H9 (cell line): ENCODE measurements at regions not wholly inside any gene's neighbourhood (a gene's known extent, or its start where the extent isn't known, plus 50 kb on each side); places are given as distances from the start of the nearest gene placed in this dataset.

Source experiments
- DNase-seq: peaks from one replicate; pipeline ENCODE4 v3.0.0-alpha.2; 2017
- H2AFZ ChIP-seq: one replicate; pipeline ENCODE4 v1.6.1; 2013; ENCODE audit warnings: mild to moderate bottlenecking, low read length, control low read depth, moderate library complexity
- H2AK5ac ChIP-seq: 2 replicates; pipeline ENCODE4 v1.6.1; 2013; ENCODE audit warnings: low read length, control low read depth, mixed read lengths; ENCODE audit not compliant: insufficient read length
- H2BK120ac ChIP-seq: one replicate; pipeline ENCODE4 v1.6.1; 2013; ENCODE audit warnings: low read depth, mild to moderate bottlenecking, low read length, control low read depth, inconsistent platforms; ENCODE audit not compliant: poor library complexity, severe bottlenecking
- H2BK12ac ChIP-seq: 2 replicates; pipeline ENCODE4 v1.6.1; 2013; ENCODE audit warnings: low read length, control low read depth, mixed read lengths, low read depth; ENCODE audit not compliant: insufficient read length
- H2BK15ac ChIP-seq: 2 replicates; pipeline ENCODE4 v1.6.1; 2013; ENCODE audit warnings: low read depth, low read length, control low read depth
- H2BK20ac ChIP-seq: one replicate; pipeline ENCODE4 v1.6.1; 2013; ENCODE audit warnings: low read depth, mild to moderate bottlenecking, low read length, control low read depth, inconsistent platforms; ENCODE audit not compliant: poor library complexity, severe bottlenecking
- H2BK5ac ChIP-seq: 2 replicates; pipeline ENCODE4 v1.6.1; 2013; ENCODE audit warnings: low read length, control low read depth, mixed read lengths; ENCODE audit not compliant: insufficient read length
- H3K14ac ChIP-seq: 2 replicates; pipeline ENCODE4 v1.6.1; 2013; ENCODE audit warnings: low read length, control low read depth; ENCODE audit not compliant: insufficient read depth
- H3K18ac ChIP-seq: 2 replicates; pipeline ENCODE4 v1.6.1; 2013; ENCODE audit warnings: low read depth, mild to moderate bottlenecking, mixed read lengths, low read length, control low read depth; ENCODE audit not compliant: insufficient read length
- H3K23ac ChIP-seq: 2 replicates; pipeline ENCODE4 v1.6.1; 2013; ENCODE audit warnings: low read length, control low read depth, mixed read lengths, low read depth; ENCODE audit not compliant: insufficient read length
- H3K23me2 ChIP-seq: 2 replicates; pipeline ENCODE4 v1.6.1; 2013; ENCODE audit warnings: low read depth, mild to moderate bottlenecking, mixed read lengths, low read length, control low read depth; ENCODE audit not compliant: insufficient read length, poor library complexity, severe bottlenecking
- H3K27ac ChIP-seq: 2 replicates; pipeline ENCODE4 v1.5.1; 2013; ENCODE audit warnings: low read length, control low read depth, mixed read lengths, low read depth; ENCODE audit not compliant: insufficient read length
- H3K27me3 ChIP-seq: 2 replicates; pipeline ENCODE4 v1.6.1; 2013; ENCODE audit warnings: low read length, control low read depth, inconsistent platforms; ENCODE audit not compliant: insufficient read depth
- H3K4ac ChIP-seq: 2 replicates; pipeline ENCODE4 v1.6.1; 2013; ENCODE audit warnings: low read depth, mild to moderate bottlenecking, control low read depth, inconsistent platforms, low read length, moderate library complexity
- H3K4me1 ChIP-seq: 2 replicates; pipeline ENCODE4 v1.6.1; 2013; ENCODE audit warnings: low read length, control low read depth, inconsistent platforms; ENCODE audit not compliant: insufficient read depth
- H3K4me2 ChIP-seq: 2 replicates; pipeline ENCODE4 v1.6.1; 2013; ENCODE audit warnings: low read length, control low read depth, mixed read lengths; ENCODE audit not compliant: insufficient read length, insufficient read depth
- H3K56ac ChIP-seq: 2 replicates; pipeline ENCODE4 v1.6.1; 2013; ENCODE audit warnings: low read depth, mild to moderate bottlenecking, mixed read lengths, low read length, control low read depth; ENCODE audit not compliant: insufficient read length
- H3K79me1 ChIP-seq: 2 replicates; pipeline ENCODE4 v1.6.1; 2013; ENCODE audit warnings: low read depth, mild to moderate bottlenecking, moderate library complexity, low read length, control low read depth, inconsistent platforms; ENCODE audit not compliant: insufficient read depth, poor library complexity, severe bottlenecking
- H3K79me2 ChIP-seq: 2 replicates; pipeline ENCODE4 v1.6.1; 2013; ENCODE audit warnings: low read length, control low read depth, inconsistent platforms; ENCODE audit not compliant: insufficient read depth
- H3K9ac ChIP-seq: 2 replicates; pipeline ENCODE4 v1.6.1; 2013; ENCODE audit warnings: low read length, control low read depth, mixed read lengths; ENCODE audit not compliant: insufficient read length; ENCODE audit errors: extremely low read depth
- H3K9me3 ChIP-seq: one replicate; pipeline ENCODE4 v1.6.1; 2013; ENCODE audit warnings: low read depth, low read length, inconsistent platforms; ENCODE audit not compliant: control insufficient read depth
- H3T11ph ChIP-seq: one replicate; pipeline ENCODE4 v1.6.1; 2013; ENCODE audit warnings: mild to moderate bottlenecking, low read length, control low read depth, inconsistent platforms
- H4K20me1 ChIP-seq: one replicate; pipeline ENCODE4 v1.6.1; 2013; ENCODE audit not compliant: control insufficient read depth, insufficient read length, insufficient read depth
- H4K5ac ChIP-seq: 2 replicates; pipeline ENCODE4 v1.6.1; 2013; ENCODE audit warnings: low read depth, mild to moderate bottlenecking, mixed read lengths, low read length, control low read depth; ENCODE audit not compliant: insufficient read length
- H4K8ac ChIP-seq: replicated peaks from 2 replicates; pipeline ENCODE4 v1.6.1; 2013; ENCODE audit warnings: low read length, control low read depth, mixed read lengths, low read depth; ENCODE audit not compliant: insufficient read length
- H4K91ac ChIP-seq: 2 replicates; pipeline ENCODE4 v1.6.1; 2013; ENCODE audit warnings: low read depth, mild to moderate bottlenecking, moderate library complexity, mixed read lengths, low read length, control low read depth; ENCODE audit not compliant: insufficient read length
- H3K27ac Mint-ChIP-seq, 3 experiments: 2 replicates in 2 of 3; 3 replicates in 1 of 3; pipeline ENCODE4 v1.8.0; 2020 to 2021; ENCODE audit warnings: mixed read lengths in 3 of 3, mild to moderate bottlenecking in 1 of 3, moderate library complexity in 1 of 3
- H3K27me3 Mint-ChIP-seq: 2 replicates; pipeline ENCODE4 v1.8.0; 2021; ENCODE audit warnings: low read depth, mild to moderate bottlenecking, moderate library complexity, mixed read lengths
- H3K36me3 Mint-ChIP-seq, 3 experiments: 2 replicates in 2 of 3; 3 replicates in 1 of 3; pipeline ENCODE4 v1.8.0; 2020 to 2021; ENCODE audit warnings: low read depth in 3 of 3, mixed read lengths in 3 of 3; ENCODE audit not compliant: insufficient read depth in 1 of 3
- H3K4me1 Mint-ChIP-seq, 2 experiments: 2 replicates each; pipeline ENCODE4 v1.8.0; 2020; ENCODE audit warnings: mixed read lengths in 2 of 2
- H3K4me3 Mint-ChIP-seq, 2 experiments: 2 replicates in 1 of 2; 3 replicates in 1 of 2; pipeline ENCODE4 v1.8.0; 2020 to 2021; ENCODE audit warnings: mild to moderate bottlenecking in 2 of 2, mixed read lengths in 2 of 2, moderate library complexity in 1 of 2
- H3K9me3 Mint-ChIP-seq, 2 experiments: 2 replicates in 1 of 2; 3 replicates in 1 of 2; pipeline ENCODE4 v1.8.0; 2020; ENCODE audit warnings: mild to moderate bottlenecking in 2 of 2, mixed read lengths in 2 of 2, moderate library complexity in 1 of 2
- CTCF ChIP-seq: fragments of 200-600 bp; sonication (generic); conservative IDR thresholded peaks from 3 replicates; pipeline ENCODE4 v1.8.0; 2021; ENCODE audit warnings: antibody characterized with exemption, mild to moderate bottlenecking
- WGBS: extraction: QIAGEN DNeasy Blood & Tissue Kit; methylation state at CpG from one replicate; pipeline ENCODE4 v1.1.7; 2013; ENCODE audit warnings: missing lambda C conversion rate, low lambda C conversion rate, mixed read lengths; ENCODE audit not compliant: insufficient read length; ENCODE audit errors: extremely low coverage; 5-methylcytosine and 5-hydroxymethylcytosine counted together

- no peak overlapping the region for H3K4ac ChIP-seq
- Mint-ChIP-seq H3K27ac (no peak overlapping the region), H3K27me3 (no peaks in the 10 kb centered on the region), H3K4me3 (no peak overlapping the region), H3K36me3 (no peaks in the 10 kb centered on the region; a peak in 1 of 7 replicates), H3K4me1 (no peaks in the 10 kb centered on the region), H3K9me3 (no peaks in the 10 kb centered on the region)
- no peaks in the 10 kb centered on the region for H4K20me1 ChIP-seq
- TF ChIP-seq CTCF, result no peak
- WGBS, result no CpG with 5 or more reads among the region's 4 CpGs
- H3K14ac ChIP-seq, result no peak overlapping the region
- no peak overlapping the region for H4K8ac ChIP-seq
- no peak overlapping the region for H2BK5ac ChIP-seq
- no peak overlapping the region for H2BK120ac ChIP-seq
- H3T11ph ChIP-seq, result no peak overlapping the region
- H3K4me1 ChIP-seq, result no peaks in the 10 kb centered on the region
- DNase-seq, result no peak
- H3K23ac ChIP-seq, result no peak overlapping the region
- H3K18ac ChIP-seq, result no peak overlapping the region
- no peak overlapping the region for H3K27ac ChIP-seq
- H3K79me2 ChIP-seq, result no peaks in the 10 kb centered on the region
- H2BK15ac ChIP-seq, result no peak overlapping the region
- no peaks in the 10 kb centered on the region for H3K23me2 ChIP-seq
- no peak overlapping the region for H4K5ac ChIP-seq
- no peak overlapping the region for H2BK12ac ChIP-seq
- H3K56ac ChIP-seq, result no peak overlapping the region
- H4K91ac ChIP-seq, result no peak overlapping the region
- no peaks in the 10 kb centered on the region for H3K9me3 ChIP-seq
- no peak overlapping the region for H3K4me2 ChIP-seq
- H2AK5ac ChIP-seq, result no peak overlapping the region
- H2BK20ac ChIP-seq, result no peak overlapping the region
- H3K9ac ChIP-seq, result no peak overlapping the region
- no peaks in the 10 kb centered on the region for H3K79me1 ChIP-seq
- no peaks in the 10 kb centered on the region for H3K27me3 ChIP-seq
- H2AFZ ChIP-seq, result no peak overlapping the region
Observed at GRCh38 chr17:71071041-71071440, 901.7 kb downstream of the KCNJ2 start.
